IMR-90 (cell line): ENCODE measurements at regions not wholly inside any gene's neighbourhood (a gene's known extent, or its start where the extent isn't known, plus 50 kb on each side); places are given as distances from the start of the nearest gene placed in this dataset.

ENCODE experiments used
- ATAC-seq: fragments of 200-7000 bp; cut with Tn5 transposase; 2 replicates; pipeline ENCODE4 v1.9.1; 2020; ENCODE audit warnings: low read depth, mild to moderate bottlenecking, moderate library complexity
- BruUV-seq: library from RNA; stranded (reverse); fragments of 400-500 nt; replicated peaks from 2 replicates; lab custom pipeline; 2021; lab: Mats Ljungman, UMichigan
- CTCF ChIA-PET: fragments of 300-600 bp; formaldehyde crosslinking; extraction: SDS; loops from one replicate; lab custom pipeline; 2021; ENCODE audit warnings: antibody characterized with exemption; lab: Yijun Ruan, JAX
- POLR2A ChIA-PET: fragments of 300-600 bp; sonication (Branson Sonifier 250); formaldehyde crosslinking; loops from one replicate; lab custom pipeline; 2022; ENCODE audit warnings: antibody characterized with exemption; ENCODE audit not compliant: unreplicated experiment; lab: Charles Lee
- DNase-seq: peaks from one replicate; pipeline ENCODE4 v3.0.0; 2013
- H2AFZ ChIP-seq: replicated peaks from 2 replicates; pipeline ENCODE3; 2013; ENCODE audit warnings: low read length, mild to moderate bottlenecking; ENCODE audit not compliant: poor library complexity
- H2AK5ac ChIP-seq: 2 replicates; pipeline ENCODE4 v1.6.1; 2013; ENCODE audit warnings: low read depth, low read length, inconsistent platforms
- H2AK9ac ChIP-seq: replicated peaks from 2 replicates; pipeline ENCODE3; 2013; ENCODE audit warnings: mild to moderate bottlenecking, low read depth, low read length, moderate library complexity; ENCODE audit not compliant: poor library complexity
- H2BK120ac ChIP-seq: 2 replicates; pipeline ENCODE4 v1.6.1; 2013; ENCODE audit warnings: low read depth, low read length, inconsistent platforms
- H2BK15ac ChIP-seq: 3 replicates; pipeline ENCODE4 v1.6.1; 2013; ENCODE audit warnings: low read depth, low read length, inconsistent platforms
- H2BK20ac ChIP-seq: 2 replicates; pipeline ENCODE4 v1.6.1; 2013; ENCODE audit warnings: low read depth, mild to moderate bottlenecking, inconsistent platforms, low read length, moderate library complexity
- H2BK5ac ChIP-seq: 2 replicates; pipeline ENCODE4 v1.6.1; 2013; ENCODE audit warnings: mild to moderate bottlenecking, low read depth, low read length, inconsistent platforms; ENCODE audit not compliant: poor library complexity, severe bottlenecking
- H3K14ac ChIP-seq: replicated peaks from 2 replicates; pipeline ENCODE4 v1.6.1; 2013; ENCODE audit warnings: low read depth, low read length, inconsistent platforms
- H3K18ac ChIP-seq: 2 replicates; pipeline ENCODE4 v1.6.1; 2013; ENCODE audit warnings: low read depth, low read length, control low read depth
- H3K23ac ChIP-seq: 2 replicates; pipeline ENCODE4 v1.6.1; 2013; ENCODE audit warnings: low read depth, low read length, inconsistent platforms
- H3K27ac ChIP-seq: 2 replicates; pipeline ENCODE4 v1.5.1; 2013; ENCODE audit warnings: mild to moderate bottlenecking, control low read depth, low read length; ENCODE audit not compliant: insufficient read depth
- H3K27me3 ChIP-seq: 2 replicates; pipeline ENCODE4 v1.6.1; 2013; ENCODE audit warnings: low read length; ENCODE audit not compliant: control insufficient read depth, insufficient read depth
- H3K36me3 ChIP-seq: 2 replicates; pipeline ENCODE4 v1.6.1; 2013; ENCODE audit warnings: low read length, mixed read lengths; ENCODE audit not compliant: control insufficient read depth, insufficient read depth
- H3K4ac ChIP-seq: 2 replicates; pipeline ENCODE4 v1.6.1; 2013; ENCODE audit warnings: low read depth, low read length, inconsistent platforms
- H3K4me1 ChIP-seq: 2 replicates; pipeline ENCODE4 v1.6.1; 2013; ENCODE audit warnings: low read length, mixed read lengths; ENCODE audit not compliant: control insufficient read depth, insufficient read depth
- H3K4me2 ChIP-seq: 2 replicates; pipeline ENCODE4 v1.6.1; 2013; ENCODE audit warnings: low read depth, mild to moderate bottlenecking, control low read depth, low read length, moderate library complexity
- H3K4me3 ChIP-seq: 2 replicates; pipeline ENCODE4 v1.5.1; 2013; ENCODE audit warnings: low read depth, mild to moderate bottlenecking, control low read depth, low read length, moderate library complexity; ENCODE audit not compliant: insufficient read depth
- H3K56ac ChIP-seq: 2 replicates; pipeline ENCODE4 v1.6.1; 2013; ENCODE audit warnings: low read length, inconsistent platforms; ENCODE audit not compliant: insufficient read depth; ENCODE audit errors: extremely low read depth
- H3K79me1 ChIP-seq, 2 experiments: 2 replicates each; pipeline ENCODE4 v1.6.1; 2013; ENCODE audit warnings: low read length in 2 of 2, inconsistent platforms in 1 of 2, low read depth in 1 of 2
- H3K9ac ChIP-seq: 2 replicates; pipeline ENCODE4 v1.6.1; 2013; ENCODE audit warnings: low read depth, low read length, control low read depth
- H3K9me1 ChIP-seq: 2 replicates; pipeline ENCODE4 v1.6.1; 2013; ENCODE audit warnings: low read length, inconsistent platforms; ENCODE audit not compliant: insufficient read depth
- H3K9me3 ChIP-seq: 2 replicates; pipeline ENCODE4 v1.6.1; 2013; ENCODE audit warnings: low read length; ENCODE audit not compliant: control insufficient read depth, insufficient read depth
- H4K20me1 ChIP-seq: 2 replicates; pipeline ENCODE4 v1.6.1; 2013; ENCODE audit warnings: low read length, inconsistent platforms; ENCODE audit not compliant: insufficient read depth
- H4K5ac ChIP-seq: 2 replicates; pipeline ENCODE4 v1.6.1; 2013; ENCODE audit warnings: mild to moderate bottlenecking, low read depth, low read length, control low read depth
- H4K8ac ChIP-seq, 2 experiments: 2 replicates each; pipeline ENCODE4 v1.6.1; 2013; ENCODE audit warnings: low read depth in 2 of 2, low read length in 2 of 2, control low read depth in 1 of 2, inconsistent platforms in 1 of 2
- H4K91ac ChIP-seq: 2 replicates; pipeline ENCODE4 v1.6.1; 2013; ENCODE audit warnings: low read depth, low read length, inconsistent platforms; ENCODE audit not compliant: insufficient read depth
- CEBPB ChIP-seq: IDR thresholded peaks from 2 replicates; pipeline ENCODE4 v1.6.1; 2012; ENCODE audit warnings: low read depth, low read length, improper control_type of control experiment
- CHD1 ChIP-seq: IDR thresholded peaks from 2 replicates; pipeline ENCODE4 v1.6.1; 2012; ENCODE audit warnings: low read depth, low read length, improper control_type of control experiment
- FOS ChIP-seq: fragments of 150-350 bp; IDR thresholded peaks from 2 replicates; pipeline ENCODE4 v1.6.1; 2016; ENCODE audit warnings: low read depth, low read length
- MAZ ChIP-seq: IDR thresholded peaks from 2 replicates; pipeline ENCODE4 v1.6.1; 2012; ENCODE audit warnings: low read depth, mild to moderate bottlenecking, low read length, improper control_type of control experiment, moderate library complexity, borderline replicate concordance
- MXI1 ChIP-seq: IDR thresholded peaks from 2 replicates; pipeline ENCODE4 v1.6.1; 2012; ENCODE audit warnings: low read depth, mild to moderate bottlenecking, low read length, moderate library complexity, borderline replicate concordance
- NFE2L2 ChIP-seq: fragments of 150-350 bp; IDR thresholded peaks from 2 replicates; pipeline ENCODE4 v1.6.1; 2016; ENCODE audit warnings: low read depth, mild to moderate bottlenecking, low read length
- POLR2A ChIP-seq: IDR thresholded peaks from 2 replicates; pipeline ENCODE4 v1.6.1; 2012; ENCODE audit warnings: mild to moderate bottlenecking, low read depth, low read length
- RAD21 ChIP-seq: IDR thresholded peaks from 2 replicates; pipeline ENCODE4 v1.6.1; 2012; ENCODE audit warnings: low read length, improper control_type of control experiment
- RCOR1 ChIP-seq: IDR thresholded peaks from 2 replicates; pipeline ENCODE4 v1.6.1; 2012; ENCODE audit warnings: mild to moderate bottlenecking, low read length, improper control_type of control experiment; ENCODE audit not compliant: insufficient replicate concordance
- RFX5 ChIP-seq: IDR thresholded peaks from 2 replicates; pipeline ENCODE4 v1.8.0; 2012; ENCODE audit warnings: low read depth, mild to moderate bottlenecking, low read length, moderate library complexity
- SMC3 ChIP-seq: fragments of 150-350 bp; IDR thresholded peaks from 2 replicates; pipeline ENCODE4 v1.6.1; 2016; ENCODE audit warnings: low read depth, mild to moderate bottlenecking, antibody characterized with exemption, low read length, moderate library complexity
- WGBS, 2 experiments: methylation state at CpG; one replicate each; pipeline versions ENCODE4 v1.1.5 to v1.1.7; 2013; ENCODE audit warnings: missing lambda C conversion rate in 2 of 2; ENCODE audit not compliant: insufficient read length in 1 of 2; ENCODE audit errors: extremely low coverage in 2 of 2; 5-methylcytosine and 5-hydroxymethylcytosine counted together
- dilution Hi-C: fragments of 300-500 bp; cut with HindIII; formaldehyde crosslinking; loops from one replicate; pipeline ENCODE4 v1.14.3; 2018; ENCODE audit warnings: low sequenced_read_pairs; ENCODE audit not compliant: unreplicated experiment
- in situ Hi-C: fragments of 300-500 bp; cut with MboI; formaldehyde crosslinking; loops from 3 replicates; pipeline ENCODE4 v1.14.3; 2019; ENCODE audit warnings: low sequenced_read_pairs, inconsistent platforms, mixed read lengths
- intact Hi-C: fragments of 100-400 bp; cut with micrococcal nuclease; formaldehyde crosslinking; loops from 2 replicates; pipeline ENCODE4 v1.10.0; 2022
- TF ChIP-seq, protein P1 (sequence below): fragments of 150-350 bp; IDR thresholded peaks from 2 replicates; pipeline ENCODE4 v1.6.1; 2017; ENCODE audit warnings: mild to moderate bottlenecking, antibody characterized with exemption, low read length, low read depth

- Histone ChIP-seq H3K27me3 (no peaks in the 10 kb centered on the region), H2BK15ac (no peak overlapping the region), H3K79me1 (no peaks in the 10 kb centered on the region), H2AFZ (no peak overlapping the region), H4K5ac (no peak overlapping the region), H3K36me3 (no peaks in the 10 kb centered on the region), H2BK120ac (no peak overlapping the region), H2AK9ac (no peak overlapping the region), H3K23ac (no peak overlapping the region), H3K9me1 (no peaks in the 10 kb centered on the region), H2AK5ac (no peak overlapping the region), H2BK5ac (no peak overlapping the region), H3K27ac (no peak overlapping the region), H3K9ac (no peak overlapping the region), H3K9me3 (no peaks in the 10 kb centered on the region), H4K91ac (no peak overlapping the region), H3K4me3 (no peak overlapping the region), H2BK20ac (no peak overlapping the region), H4K20me1 (no peaks in the 10 kb centered on the region), H4K8ac (no peak overlapping the region), H3K4me2 (no peak overlapping the region), H3K4ac (no peak overlapping the region), H3K14ac (no peak overlapping the region), H3K56ac (no peak overlapping the region), H3K18ac (no peak overlapping the region), H3K4me1 (no peaks in the 10 kb centered on the region)
- in situ Hi-C loops (no loop called here), dilution Hi-C loops (no loop called here), intact Hi-C loops (no loop called here)
- ChIA-PET POLR2A (no interaction called here), CTCF (no interaction called here)
- no peak for ATAC-seq
- no peak for TF ChIP-seq MXI1
- TF ChIP-seq FOS: no peak
- no peak for TF ChIP-seq SMC3
- TF ChIP-seq RCOR1: no peak
- no peak for TF ChIP-seq NFE2L2
- TF ChIP-seq MAZ: no peak
- no peak for TF ChIP-seq RFX5
- no peak for TF ChIP-seq CHD1
- no peak for TF ChIP-seq CEBPB
- TF ChIP-seq RAD21: no peak
- TF ChIP-seq POLR2A: no peak
- TF ChIP-seq, protein P1, sequence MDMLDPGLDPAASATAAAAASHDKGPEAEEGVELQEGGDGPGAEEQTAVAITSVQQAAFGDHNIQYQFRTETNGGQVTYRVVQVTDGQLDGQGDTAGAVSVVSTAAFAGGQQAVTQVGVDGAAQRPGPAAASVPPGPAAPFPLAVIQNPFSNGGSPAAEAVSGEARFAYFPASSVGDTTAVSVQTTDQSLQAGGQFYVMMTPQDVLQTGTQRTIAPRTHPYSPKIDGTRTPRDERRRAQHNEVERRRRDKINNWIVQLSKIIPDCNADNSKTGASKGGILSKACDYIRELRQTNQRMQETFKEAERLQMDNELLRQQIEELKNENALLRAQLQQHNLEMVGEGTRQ: no peak
- DNase-seq: no peak
- no TSS peak for BruUV-seq
- 33% methylated on average over 1 of the region's 3 CpGs; no CpG with 5 or more reads in 1 of the 2 experiments for WGBS, 2 experiments
Observed at GRCh38 chr5:8097146-8097545, 228.2 kb downstream of the MTRR start.
